ENCODE measurements at regions not wholly inside any gene's neighbourhood (a gene's known extent, or its start where the extent isn't known, plus 50 kb on each side); places are given as distances from the start of the nearest gene placed in this dataset.
"Not testable (repeated sequence)": the region's sequence is repeated elsewhere in the genome, so short reads cannot be mapped to it uniquely, and the experiment has no call there.

DNA sequence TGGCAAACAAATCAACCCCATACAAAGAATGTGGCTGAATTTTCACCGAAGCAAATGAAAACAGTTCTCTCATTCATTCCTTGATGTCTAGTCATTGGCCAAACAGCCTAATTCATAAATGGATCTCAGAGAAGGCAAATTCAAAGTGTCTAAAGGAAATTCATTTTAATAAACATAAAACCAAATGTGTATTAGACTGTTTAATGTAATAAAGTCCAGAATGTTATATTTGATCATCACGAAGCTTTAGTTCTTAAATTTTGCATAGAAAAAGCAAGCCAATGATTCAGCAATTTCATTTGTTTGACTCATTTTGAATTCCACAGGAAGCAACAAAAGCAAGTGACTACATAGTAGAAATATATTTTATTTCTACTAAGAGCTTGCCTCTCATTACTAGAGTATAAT lies 379.2 kb upstream of the ADAMTS5 start:
- CTCF ChIA-PET = no interaction called here
- no peak overlapping the region for H3K27ac Mint-ChIP-seq
- DNase-seq = no peak
- H3K4me3 Mint-ChIP-seq = no peak overlapping the region
- peaks cover 5% of the 10 kb centered on the region for H3K9me3 Mint-ChIP-seq
- no peaks in the 10 kb centered on the region for H3K36me3 Mint-ChIP-seq (ENCODE audit: low read depth)
- intact Hi-C loops (cut with micrococcal nuclease) = no loop called here
- no peaks in the 10 kb centered on the region for H3K27me3 Mint-ChIP-seq (ENCODE audit: low read depth)
- no peaks in the 10 kb centered on the region for H3K4me1 Mint-ChIP-seq (ENCODE audit: low read depth)

DNA sequence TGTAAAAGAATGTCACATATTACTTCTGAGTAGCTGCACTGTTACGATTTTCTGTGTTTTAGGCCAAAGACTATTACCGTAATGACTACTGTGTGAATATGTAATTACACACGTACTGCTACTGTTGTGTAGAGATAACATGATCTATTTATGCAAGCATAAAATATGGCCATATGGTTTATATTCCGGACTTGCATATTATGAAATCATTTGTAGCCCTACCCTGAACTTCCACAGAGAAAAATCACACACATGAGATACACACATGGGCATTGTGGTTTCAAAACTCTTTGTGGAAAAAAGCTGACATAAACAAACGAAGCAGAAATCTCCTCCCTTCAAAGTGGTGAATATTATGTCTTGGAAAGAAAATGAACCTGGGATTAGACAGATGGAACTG lies 373.0 kb upstream of the ADAMTS5 start:
- no peak overlapping the region for H3K4me3 Mint-ChIP-seq
- no peak overlapping the region for H3K27ac Mint-ChIP-seq
- peaks cover 3% of the 10 kb centered on the region for H3K9me3 Mint-ChIP-seq
- no peak for DNase-seq
- CTCF ChIA-PET = no interaction called here
- no peaks in the 10 kb centered on the region for H3K36me3 Mint-ChIP-seq (ENCODE audit: low read depth)
- intact Hi-C loops (cut with micrococcal nuclease) = no loop called here
- no peaks in the 10 kb centered on the region for H3K27me3 Mint-ChIP-seq (ENCODE audit: low read depth)
- H3K4me1 Mint-ChIP-seq (ENCODE audit: low read depth) = no peaks in the 10 kb centered on the region

DNA sequence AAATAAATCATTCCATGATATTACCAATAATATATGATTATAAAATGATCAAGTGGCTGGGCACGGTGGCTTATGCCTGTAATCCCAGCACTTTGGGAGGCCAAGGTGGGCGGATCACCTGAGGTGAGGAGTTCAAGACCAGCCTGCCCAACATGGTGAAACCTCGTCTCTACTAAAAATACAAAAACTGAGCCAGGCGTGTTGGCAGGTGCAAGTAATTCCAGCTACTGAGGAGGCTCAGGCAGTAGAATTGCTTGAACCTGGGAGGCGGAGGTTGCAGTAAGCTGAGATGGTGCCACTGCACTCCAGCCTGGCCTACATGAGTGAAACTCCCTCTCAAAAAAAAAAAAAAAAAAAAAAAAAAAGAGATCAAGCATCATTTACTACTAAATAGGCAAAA lies 371.1 kb upstream of the ADAMTS5 start:
- H3K9me3 Mint-ChIP-seq; CTCF ChIA-PET; H3K27me3 Mint-ChIP-seq (ENCODE audit: low read depth); intact Hi-C loops (cut with micrococcal nuclease); H3K36me3 Mint-ChIP-seq (ENCODE audit: low read depth); DNase-seq; H3K4me3 Mint-ChIP-seq; H3K27ac Mint-ChIP-seq; H3K4me1 Mint-ChIP-seq (ENCODE audit: low read depth): not testable (repeated sequence)

DNA sequence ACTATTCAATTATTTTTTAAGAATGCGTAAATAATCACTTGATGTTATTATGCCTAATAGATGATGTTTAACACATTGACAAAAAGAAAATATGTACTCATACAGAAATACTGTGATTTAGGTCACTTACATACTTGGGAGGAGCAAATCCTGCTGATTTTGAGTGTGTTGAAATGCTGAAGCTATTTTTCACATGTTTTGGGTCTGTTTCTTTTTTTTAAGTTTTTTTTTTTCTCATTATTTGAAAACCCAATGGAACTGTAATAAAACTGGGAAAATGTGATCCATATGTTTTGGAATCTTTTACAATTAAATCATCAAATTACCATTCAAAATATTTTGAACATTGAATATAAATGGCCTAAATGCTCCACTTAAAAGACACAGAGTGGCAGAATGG lies 366.2 kb upstream of the ADAMTS5 start:
- Mint-ChIP-seq H3K36me3 (ENCODE audit: low read depth) (no peaks in the 10 kb centered on the region), H3K4me3 (no peak overlapping the region), H3K27me3 (ENCODE audit: low read depth) (no peaks in the 10 kb centered on the region), H3K4me1 (ENCODE audit: low read depth) (no peaks in the 10 kb centered on the region), H3K27ac (no peak overlapping the region), H3K9me3 (peaks cover 7% of the 10 kb centered on the region)
- CTCF ChIA-PET = no interaction called here
- intact Hi-C loops (cut with micrococcal nuclease) = no loop called here
- DNase-seq = no peak

DNA sequence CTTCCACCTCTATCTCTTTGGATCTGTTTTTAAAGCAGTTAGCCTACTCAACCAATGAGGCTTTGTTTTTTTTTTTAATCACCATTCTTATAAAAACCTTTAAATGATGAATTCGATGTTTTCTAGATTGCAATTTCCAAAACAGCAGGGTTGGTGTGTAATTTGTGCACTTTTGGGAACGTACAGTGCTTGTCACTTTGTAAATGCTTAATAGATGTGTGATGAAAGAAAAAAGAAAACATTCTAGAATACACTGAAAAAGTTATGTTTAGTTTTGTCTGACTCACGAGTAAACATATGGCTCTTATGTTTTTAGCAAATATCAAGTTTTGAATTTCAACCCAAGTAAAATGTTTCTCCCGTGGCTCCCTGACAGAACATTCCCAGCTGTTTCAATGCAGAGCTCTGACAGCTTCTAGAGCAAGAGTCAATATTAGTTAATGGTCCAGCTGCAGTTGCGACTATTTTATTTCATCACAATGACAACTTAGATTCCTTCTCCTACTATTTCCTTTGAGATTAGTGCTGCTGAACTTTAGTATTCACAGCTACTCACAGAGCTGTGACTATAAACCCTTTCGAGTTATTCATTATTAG lies 362.5 kb upstream of the ADAMTS5 start:
- H3K27ac Mint-ChIP-seq = no peak overlapping the region
- DNase-seq = no peak
- no peak overlapping the region for H3K4me3 Mint-ChIP-seq
- no peaks in the 10 kb centered on the region for H3K4me1 Mint-ChIP-seq (ENCODE audit: low read depth)
- CTCF ChIA-PET = no interaction called here
- no peaks in the 10 kb centered on the region for H3K36me3 Mint-ChIP-seq (ENCODE audit: low read depth)
- intact Hi-C loops (cut with micrococcal nuclease) = no loop called here
- peaks cover 6% of the 10 kb centered on the region for H3K9me3 Mint-ChIP-seq
- H3K27me3 Mint-ChIP-seq (ENCODE audit: low read depth) = no peaks in the 10 kb centered on the region

DNA sequence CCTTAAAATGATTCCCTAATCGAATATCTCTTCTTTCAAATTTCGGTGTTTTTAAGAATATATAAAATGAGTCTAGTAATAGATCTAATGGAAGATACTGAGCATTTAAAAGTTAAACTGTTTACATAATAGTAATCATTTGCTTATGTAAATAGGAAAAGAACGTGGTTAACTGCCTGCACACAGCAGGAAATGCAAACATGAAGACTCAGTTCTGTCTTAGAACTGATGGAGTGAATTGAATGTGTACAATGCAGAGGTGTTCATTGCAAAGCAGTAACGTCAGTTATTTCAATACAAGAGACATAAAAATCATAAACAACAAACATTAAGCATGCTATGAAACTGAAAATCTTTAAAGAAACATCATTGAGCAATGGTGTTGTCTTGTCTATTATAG lies 359.4 kb upstream of the ADAMTS5 start:
- H3K4me1 Mint-ChIP-seq (ENCODE audit: low read depth) = no peaks in the 10 kb centered on the region
- intact Hi-C loops (cut with micrococcal nuclease) = no loop called here
- no peaks in the 10 kb centered on the region for H3K27me3 Mint-ChIP-seq (ENCODE audit: low read depth)
- H3K4me3 Mint-ChIP-seq = no peak overlapping the region
- no peak overlapping the region for H3K27ac Mint-ChIP-seq
- peaks cover 2% of the 10 kb centered on the region for H3K9me3 Mint-ChIP-seq
- no peak for DNase-seq
- CTCF ChIA-PET = no interaction called here
- H3K36me3 Mint-ChIP-seq (ENCODE audit: low read depth) = no peaks in the 10 kb centered on the region

DNA sequence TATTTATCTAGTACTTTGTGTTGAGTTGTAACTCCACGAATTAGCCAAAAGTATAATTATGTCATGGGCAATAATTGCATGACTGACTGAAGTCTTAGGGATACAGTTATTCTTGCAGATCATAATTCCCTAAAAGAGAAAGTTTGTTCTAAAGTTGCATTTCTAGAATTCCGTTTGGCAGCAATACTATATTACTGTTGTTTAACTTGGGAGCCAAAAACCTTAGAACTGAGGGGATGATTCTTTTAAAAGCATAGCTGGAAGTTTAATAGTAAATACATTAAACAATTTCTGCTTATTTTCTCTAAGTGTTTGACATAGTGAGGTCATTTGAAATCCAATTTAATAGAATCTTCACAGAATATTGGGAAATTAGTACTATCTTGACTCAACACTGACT lies 356.4 kb upstream of the ADAMTS5 start:
- DNase-seq = no peak
- Mint-ChIP-seq H3K4me3 (no peak overlapping the region), H3K27ac (no peak overlapping the region), H3K9me3 (peaks cover 2% of the 10 kb centered on the region), H3K27me3 (ENCODE audit: low read depth) (no peaks in the 10 kb centered on the region), H3K4me1 (ENCODE audit: low read depth) (no peaks in the 10 kb centered on the region), H3K36me3 (ENCODE audit: low read depth) (no peaks in the 10 kb centered on the region)
- intact Hi-C loops (cut with micrococcal nuclease) = no loop called here
- CTCF ChIA-PET = no interaction called here

DNA sequence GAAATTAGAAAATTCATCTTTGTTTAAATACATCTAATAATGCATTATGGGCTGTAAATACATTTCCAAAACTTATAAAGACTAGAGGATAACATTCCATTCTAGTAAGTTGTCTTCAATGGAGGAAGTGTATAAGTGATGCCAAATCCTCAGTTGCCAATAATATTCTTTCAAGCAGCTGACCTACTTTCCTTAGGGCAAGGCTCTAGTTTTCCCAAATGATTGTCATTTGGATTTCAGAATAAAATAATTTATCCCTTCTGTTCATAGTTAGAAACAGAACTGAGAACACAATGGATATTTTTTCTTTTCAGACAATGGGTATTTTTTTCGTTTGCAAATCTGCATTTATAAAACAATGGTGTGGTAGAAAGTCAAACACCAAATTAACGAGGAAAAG lies 354.9 kb upstream of the ADAMTS5 start:
- no peak overlapping the region for H3K4me3 Mint-ChIP-seq

DNA sequence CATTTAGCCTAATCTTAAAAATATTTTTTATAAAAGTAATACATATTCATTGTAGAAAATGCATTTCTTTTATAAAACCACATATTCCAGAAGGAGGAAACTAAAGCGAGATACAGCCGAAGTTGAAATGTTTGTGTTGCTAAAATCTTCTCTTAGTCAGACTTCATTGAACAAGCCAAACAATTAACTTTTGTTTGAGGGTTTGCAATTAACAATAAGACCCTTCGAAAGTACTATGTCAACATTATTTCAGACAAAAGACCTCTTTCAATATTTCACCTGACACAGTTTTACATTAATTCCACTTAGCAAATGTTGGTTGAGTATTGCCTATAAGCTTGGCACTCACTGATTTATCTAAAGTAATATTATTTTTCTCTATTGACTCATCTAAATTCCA lies 354.0 kb upstream of the ADAMTS5 start:
- CTCF ChIA-PET = no interaction called here
- no peaks in the 10 kb centered on the region for H3K4me1 Mint-ChIP-seq (ENCODE audit: low read depth)
- intact Hi-C loops (cut with micrococcal nuclease) = no loop called here
- no peak for DNase-seq
- H3K27me3 Mint-ChIP-seq (ENCODE audit: low read depth) = no peaks in the 10 kb centered on the region
- H3K9me3 Mint-ChIP-seq = peaks cover 2% of the 10 kb centered on the region
- no peak overlapping the region for H3K27ac Mint-ChIP-seq
- H3K36me3 Mint-ChIP-seq (ENCODE audit: low read depth) = no peaks in the 10 kb centered on the region
- no peak overlapping the region for H3K4me3 Mint-ChIP-seq

More for the DNA sequence above, 354.9 kb upstream of the ADAMTS5 start:
- H3K27me3 Mint-ChIP-seq (ENCODE audit: low read depth) = no peaks in the 10 kb centered on the region
- H3K4me1 Mint-ChIP-seq (ENCODE audit: low read depth) = no peaks in the 10 kb centered on the region
- no peaks in the 10 kb centered on the region for H3K36me3 Mint-ChIP-seq (ENCODE audit: low read depth)
- no peak for DNase-seq
- CTCF ChIA-PET = no interaction called here
- intact Hi-C loops (cut with micrococcal nuclease) = no loop called here
- H3K9me3 Mint-ChIP-seq = peaks cover 2% of the 10 kb centered on the region
- H3K27ac Mint-ChIP-seq = no peak overlapping the region

DNA sequence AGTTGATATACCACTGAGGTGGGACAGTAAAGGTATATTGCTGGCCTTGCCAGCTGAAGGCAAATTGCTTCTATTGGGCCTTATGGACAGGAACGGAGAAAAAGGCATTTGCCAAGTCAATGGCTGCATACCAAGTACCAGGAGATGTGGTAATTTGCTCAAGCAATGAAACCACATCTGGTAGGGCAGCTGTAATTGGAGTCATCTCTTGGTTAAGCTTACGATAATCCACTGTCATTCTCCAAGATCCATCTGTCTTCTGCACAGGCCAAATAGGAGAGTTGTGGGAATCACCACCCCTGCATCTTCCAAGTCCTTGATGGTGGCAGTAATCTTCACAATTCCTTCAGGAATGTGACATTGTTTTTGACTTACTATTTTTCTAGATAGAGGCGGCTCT lies 350.7 kb upstream of the ADAMTS5 start:
- DNase-seq, H3K4me3 Mint-ChIP-seq, CTCF ChIA-PET: not testable (repeated sequence)

DNA sequence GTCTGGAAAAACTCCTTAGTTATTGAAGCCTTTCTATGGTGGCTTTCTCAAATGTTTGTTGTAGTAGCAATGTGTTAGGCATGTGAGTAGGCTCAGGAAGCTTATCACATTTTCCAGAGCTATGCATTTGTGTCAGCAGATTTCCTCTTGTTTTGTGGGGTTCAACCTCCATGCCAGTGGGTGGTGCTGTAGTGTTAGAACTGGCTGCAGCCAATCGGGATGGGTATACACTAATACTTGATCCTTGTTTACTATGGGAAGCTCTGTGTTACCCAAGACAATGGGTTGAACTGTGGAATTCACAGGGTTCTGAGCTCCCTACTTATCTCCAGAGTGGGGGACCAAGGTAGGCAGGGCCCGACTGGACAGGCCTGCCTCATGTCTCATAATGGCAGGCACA lies 348.5 kb upstream of the ADAMTS5 start:
- DNase-seq = no peak
- no peaks in the 10 kb centered on the region for H3K36me3 Mint-ChIP-seq (ENCODE audit: low read depth)
- H3K4me3 Mint-ChIP-seq = no peak overlapping the region
- no peaks in the 10 kb centered on the region for H3K27me3 Mint-ChIP-seq (ENCODE audit: low read depth)
- H3K4me1 Mint-ChIP-seq (ENCODE audit: low read depth) = no peaks in the 10 kb centered on the region
- CTCF ChIA-PET = interaction anchor here (0.6 kb wide), 1 partner anchor 317 kb away, joined by 3 read pairs; no protein-coding TSS in a partner anchor
- no peak overlapping the region for H3K27ac Mint-ChIP-seq
- intact Hi-C loops (cut with micrococcal nuclease) = no loop called here
- peaks cover 4% of the 10 kb centered on the region for H3K9me3 Mint-ChIP-seq

More for the DNA sequence above, 350.7 kb upstream of the ADAMTS5 start:
- H3K4me1 Mint-ChIP-seq (ENCODE audit: low read depth); H3K9me3 Mint-ChIP-seq; H3K27ac Mint-ChIP-seq; H3K27me3 Mint-ChIP-seq (ENCODE audit: low read depth); H3K36me3 Mint-ChIP-seq (ENCODE audit: low read depth); intact Hi-C loops (cut with micrococcal nuclease): not testable (repeated sequence)

DNA sequence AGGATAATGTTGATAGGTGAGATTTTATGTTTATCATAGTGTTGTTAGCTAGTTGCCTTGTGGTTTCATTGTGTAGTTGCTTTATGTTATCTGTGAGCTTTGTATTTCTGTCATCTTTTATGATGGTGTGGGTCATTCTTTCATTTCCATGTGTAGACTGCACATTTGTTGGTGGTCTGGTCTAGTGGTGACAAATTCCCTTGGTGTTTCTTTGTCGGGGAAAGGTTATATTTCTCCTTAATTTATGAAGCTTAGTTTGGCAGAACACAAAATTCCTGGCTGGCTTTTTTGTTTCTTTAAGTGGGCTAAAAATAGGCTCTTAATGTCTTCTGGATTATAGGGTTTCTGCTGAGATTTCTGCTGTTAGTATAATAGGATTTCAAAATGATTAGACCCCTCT lies 347.2 kb upstream of the ADAMTS5 start:
- CTCF ChIA-PET = no interaction called here
- intact Hi-C loops (cut with micrococcal nuclease) = no loop called here
- Mint-ChIP-seq H3K4me3 (no peak overlapping the region), H3K36me3 (ENCODE audit: low read depth) (no peaks in the 10 kb centered on the region), H3K27ac (no peak overlapping the region), H3K27me3 (ENCODE audit: low read depth) (no peaks in the 10 kb centered on the region), H3K9me3 (peaks cover 2% of the 10 kb centered on the region), H3K4me1 (ENCODE audit: low read depth) (no peaks in the 10 kb centered on the region)
- DNase-seq = no peak

DNA sequence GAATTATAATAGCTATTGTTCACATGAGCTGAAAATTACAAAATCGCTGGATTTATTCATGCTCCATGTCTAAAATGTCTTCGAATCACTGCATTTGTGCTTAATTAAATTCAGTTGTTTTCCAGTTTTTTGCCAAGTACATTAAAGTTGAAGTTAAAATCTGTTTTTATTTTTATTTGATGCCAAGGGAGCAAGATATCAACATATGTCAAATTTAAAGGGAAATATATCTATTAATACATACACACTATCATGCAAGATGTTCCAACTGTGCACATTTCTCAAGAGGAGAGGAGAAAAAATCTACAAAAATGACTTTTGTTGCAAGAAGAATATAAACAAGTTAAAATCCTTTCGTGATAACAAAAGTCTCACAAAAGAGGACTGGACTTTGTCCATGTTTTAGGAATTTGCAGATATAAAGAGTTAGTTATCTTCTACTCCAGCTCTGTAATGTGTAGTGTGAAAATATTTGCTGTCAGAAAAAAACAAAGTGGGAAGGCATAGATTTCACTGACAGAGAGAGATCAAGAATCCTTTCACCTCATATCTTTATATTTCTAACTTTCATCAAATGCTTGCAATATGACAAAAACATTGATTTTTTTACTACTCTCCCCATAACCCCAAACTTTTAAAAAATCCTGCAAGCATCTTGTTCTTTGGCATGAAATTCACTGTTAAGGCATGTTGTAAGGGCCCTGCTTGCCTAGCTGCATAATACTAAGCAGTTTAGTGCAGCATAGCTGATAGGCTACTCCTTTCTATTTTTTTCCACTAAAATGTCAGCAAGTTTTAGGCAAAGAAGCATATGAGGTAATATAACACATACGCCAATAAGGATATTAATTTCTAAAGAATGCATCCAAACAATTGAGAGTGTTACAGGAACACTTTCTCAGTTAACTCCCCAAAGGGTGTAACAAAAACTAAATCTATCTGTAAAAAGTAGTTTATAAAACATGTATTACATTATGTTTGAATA lies 340.2 kb upstream of the ADAMTS5 start:
- no peaks in the 10 kb centered on the region for H3K27me3 Mint-ChIP-seq (ENCODE audit: low read depth)
- peaks cover 4% of the 10 kb centered on the region for H3K9me3 Mint-ChIP-seq
- no peaks in the 10 kb centered on the region for H3K4me1 Mint-ChIP-seq (ENCODE audit: low read depth)

More for the DNA sequence above, 340.2 kb upstream of the ADAMTS5 start:
- intact Hi-C loops (cut with micrococcal nuclease) = no loop called here
- no peak overlapping the region for H3K4me3 Mint-ChIP-seq
- no peak for DNase-seq
- H3K27ac Mint-ChIP-seq = no peak overlapping the region
- H3K36me3 Mint-ChIP-seq (ENCODE audit: low read depth) = no peaks in the 10 kb centered on the region
- CTCF ChIA-PET = no interaction called here

Data from activated naive CD4-positive, alpha-beta T cell treated with anti-CD3 and anti-CD28 coated beads for 36 hours (primary cell).